ENCODE measurements at regions not wholly inside any gene's neighbourhood (a gene's known extent, or its start where the extent isn't known, plus 50 kb on each side); places are given as distances from the start of the nearest gene placed in this dataset.

DNA sequence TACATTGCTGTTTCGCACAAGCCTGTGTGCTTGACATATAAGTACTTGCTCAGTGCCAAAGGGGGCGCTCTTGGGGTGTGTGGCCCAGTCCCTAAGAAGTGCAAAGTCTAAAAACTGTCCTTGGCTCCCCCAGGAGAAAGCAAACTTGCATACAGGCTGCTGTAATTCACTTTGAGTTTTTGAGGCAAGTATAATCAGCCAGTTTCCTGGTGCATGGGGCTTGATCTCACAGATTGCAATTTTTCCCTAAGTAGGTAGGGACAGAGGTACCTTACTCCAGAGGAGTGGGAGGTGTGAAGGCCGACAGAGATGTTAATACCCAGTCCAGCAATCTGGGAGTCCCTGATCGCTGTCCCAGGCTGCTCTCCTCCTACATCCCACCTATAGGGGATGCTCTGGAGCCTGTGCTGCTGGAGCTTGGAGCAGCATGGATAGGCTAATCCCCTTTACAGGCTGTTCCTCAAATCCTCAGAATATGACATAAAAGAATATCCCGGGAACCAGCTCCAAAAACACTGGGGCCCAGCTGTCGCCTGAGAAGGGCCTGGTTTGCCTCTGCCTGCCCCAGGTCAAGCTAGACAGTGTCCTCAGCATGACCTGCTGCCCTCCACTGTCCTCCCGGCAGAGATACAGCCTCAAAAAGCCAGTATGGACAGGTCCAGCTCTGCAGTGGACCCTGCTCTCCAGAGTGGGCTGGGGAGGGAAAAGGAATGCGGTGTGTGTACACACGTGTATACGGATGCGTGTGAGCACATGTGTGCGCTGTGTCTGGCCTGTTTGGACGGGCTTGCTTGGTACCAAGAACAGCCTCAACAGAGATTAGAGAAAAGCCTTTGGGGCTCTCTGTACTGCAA lies 136.5 kb upstream of the HAAO start:
- DNase-seq: no peak

DNA sequence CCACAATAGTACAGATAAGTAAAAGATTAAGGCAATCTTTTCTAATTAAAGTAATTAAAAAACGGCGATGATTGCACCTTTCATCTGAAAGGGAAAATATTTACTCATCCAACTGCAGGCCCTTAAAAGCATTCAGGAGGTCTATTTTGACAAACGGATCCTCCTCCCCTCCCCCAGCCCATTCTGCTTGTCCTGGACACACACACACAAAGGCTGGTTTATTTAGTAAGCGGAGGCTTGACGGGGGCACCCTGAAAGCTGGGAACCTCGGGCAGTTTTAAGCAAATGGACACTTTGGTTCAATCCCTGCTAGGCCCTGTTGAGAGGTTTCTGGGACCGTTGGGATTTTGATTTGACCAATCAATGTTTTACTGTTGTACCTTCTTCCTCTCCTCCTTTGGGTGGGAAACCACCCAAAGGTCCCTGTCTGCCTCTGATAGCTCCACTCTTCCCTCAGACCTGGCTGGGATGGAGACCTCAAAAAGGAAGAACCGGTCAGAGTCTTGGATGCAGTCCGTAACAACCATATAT lies 135.8 kb upstream of the HAAO start:
- DNase-seq: no peak

GRCh38 chr2:42927334-42928160 lies 135.2 kb upstream of the HAAO start:
- no peak for DNase-seq

DNA sequence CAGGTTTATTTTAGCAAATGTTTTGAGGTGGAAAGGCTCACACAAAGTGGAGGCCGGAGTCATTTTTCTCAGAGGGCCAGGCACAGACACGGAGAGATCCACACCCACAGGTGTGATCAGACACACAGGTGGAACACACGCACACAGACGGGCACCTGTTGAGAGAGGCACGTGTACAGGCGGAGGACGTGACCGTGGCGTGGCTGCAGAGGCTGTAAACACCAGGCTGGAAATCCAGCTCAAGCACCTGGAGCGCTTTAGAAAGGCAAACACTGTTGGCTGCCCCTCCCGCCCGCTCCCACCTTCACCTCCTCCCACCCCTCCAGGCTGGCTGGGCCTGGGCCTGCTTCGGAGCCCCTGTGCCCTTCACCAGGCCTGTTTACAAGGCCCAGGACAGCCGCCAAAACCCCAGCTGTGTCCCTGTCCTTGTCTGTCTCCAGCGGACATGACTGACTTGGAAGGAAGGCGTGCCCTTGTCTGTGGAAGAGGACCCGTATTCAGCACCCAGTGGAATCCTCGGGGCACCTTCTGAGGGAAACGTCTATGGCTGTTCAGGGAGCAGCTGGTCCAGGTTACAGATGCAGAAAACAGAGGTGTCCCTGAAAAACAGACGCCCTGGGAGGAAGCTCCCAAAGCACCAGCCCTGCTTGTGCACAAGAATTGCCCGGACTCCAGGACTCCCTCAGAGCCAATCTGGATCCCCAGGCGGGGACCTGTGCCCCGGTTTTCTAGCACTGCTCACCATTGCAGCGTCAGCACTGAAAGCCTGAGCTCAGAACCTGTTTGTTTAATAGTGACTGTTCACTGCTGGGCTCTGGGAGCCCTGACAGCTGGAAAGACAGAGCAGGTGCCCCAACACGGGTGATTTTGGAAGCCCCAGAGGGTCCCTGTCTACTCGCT lies 134.3 kb upstream of the HAAO start:
- no peak for DNase-seq

DNA sequence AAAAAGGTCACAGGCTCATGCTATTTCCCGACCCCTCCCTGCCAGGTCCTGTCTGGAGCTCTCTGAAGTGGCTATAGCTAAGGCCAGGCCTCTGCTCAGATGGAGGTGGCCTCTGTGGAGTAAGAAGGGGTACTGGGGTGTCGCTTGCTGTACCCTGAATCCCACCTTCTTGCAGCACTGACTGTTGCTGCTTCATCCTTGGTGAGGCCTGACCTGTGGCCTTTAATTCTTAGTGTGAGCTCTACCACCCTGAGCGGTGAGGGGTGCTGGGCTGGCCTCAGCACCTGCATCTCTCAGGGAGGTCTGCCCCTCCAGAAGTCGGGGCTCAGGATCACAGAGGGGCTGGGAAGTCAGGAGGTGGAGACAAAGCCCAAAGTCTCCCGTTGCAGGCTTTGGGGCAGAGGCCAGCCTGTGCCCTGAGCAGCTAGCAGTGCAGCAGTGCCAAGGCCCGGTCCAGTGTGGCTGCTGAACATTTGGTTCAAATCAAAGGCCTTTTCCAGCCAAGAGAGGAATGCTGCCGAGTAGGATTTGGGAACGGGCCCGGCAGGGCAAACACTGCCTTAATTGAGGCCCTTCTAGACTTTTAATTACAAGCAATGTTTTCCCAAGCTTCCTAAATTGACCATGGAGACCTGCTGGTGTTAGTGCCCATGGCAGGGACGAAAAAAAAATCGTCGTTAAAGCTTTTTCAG lies 133.5 kb upstream of the HAAO start:
- no peak for DNase-seq

- no peak for DNase-seq
These were observed 132.1 kb upstream of the HAAO start for GRCh38 chr2:42924418-42924886.

DNA sequence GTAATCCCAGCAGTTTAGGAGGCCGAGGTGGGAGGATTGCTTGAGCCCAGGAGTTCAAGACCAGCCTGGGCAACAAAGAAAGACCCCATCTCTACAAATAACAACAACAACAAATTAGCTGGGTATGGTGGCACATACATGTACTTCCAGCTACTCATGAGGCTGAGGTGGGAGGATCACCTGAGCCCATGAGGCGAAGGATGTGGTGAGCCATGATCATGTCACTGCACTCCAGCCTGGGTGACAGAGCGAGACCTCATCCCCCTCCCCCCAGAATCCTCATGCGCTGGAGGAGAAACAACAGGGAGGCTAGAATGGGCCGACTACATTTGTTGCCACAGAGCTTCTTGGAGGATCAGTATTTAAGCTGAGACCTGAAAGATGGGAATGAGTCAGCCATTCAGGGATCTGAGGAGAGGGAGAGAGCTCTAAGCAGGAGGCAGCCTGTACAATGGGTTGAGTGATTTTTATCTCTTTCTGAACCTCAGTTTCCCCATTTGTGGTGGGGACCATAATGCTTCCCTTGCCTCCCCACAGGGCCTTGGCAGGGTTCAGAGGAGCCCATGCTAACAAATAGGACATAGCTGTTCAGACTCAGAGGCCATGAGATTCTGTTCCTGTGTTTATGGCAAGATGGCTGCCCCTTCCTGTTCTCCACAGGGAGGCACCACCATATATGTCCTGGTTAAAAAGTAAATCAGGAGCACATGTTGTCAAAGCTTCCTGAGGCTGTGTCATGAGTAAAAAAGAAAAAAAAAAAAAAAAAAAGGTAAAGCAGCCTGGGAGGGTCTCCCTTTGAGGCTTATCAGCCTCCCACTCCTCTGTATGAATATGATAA lies 131.4 kb upstream of the HAAO start:
- DNase-seq: no peak

DNA sequence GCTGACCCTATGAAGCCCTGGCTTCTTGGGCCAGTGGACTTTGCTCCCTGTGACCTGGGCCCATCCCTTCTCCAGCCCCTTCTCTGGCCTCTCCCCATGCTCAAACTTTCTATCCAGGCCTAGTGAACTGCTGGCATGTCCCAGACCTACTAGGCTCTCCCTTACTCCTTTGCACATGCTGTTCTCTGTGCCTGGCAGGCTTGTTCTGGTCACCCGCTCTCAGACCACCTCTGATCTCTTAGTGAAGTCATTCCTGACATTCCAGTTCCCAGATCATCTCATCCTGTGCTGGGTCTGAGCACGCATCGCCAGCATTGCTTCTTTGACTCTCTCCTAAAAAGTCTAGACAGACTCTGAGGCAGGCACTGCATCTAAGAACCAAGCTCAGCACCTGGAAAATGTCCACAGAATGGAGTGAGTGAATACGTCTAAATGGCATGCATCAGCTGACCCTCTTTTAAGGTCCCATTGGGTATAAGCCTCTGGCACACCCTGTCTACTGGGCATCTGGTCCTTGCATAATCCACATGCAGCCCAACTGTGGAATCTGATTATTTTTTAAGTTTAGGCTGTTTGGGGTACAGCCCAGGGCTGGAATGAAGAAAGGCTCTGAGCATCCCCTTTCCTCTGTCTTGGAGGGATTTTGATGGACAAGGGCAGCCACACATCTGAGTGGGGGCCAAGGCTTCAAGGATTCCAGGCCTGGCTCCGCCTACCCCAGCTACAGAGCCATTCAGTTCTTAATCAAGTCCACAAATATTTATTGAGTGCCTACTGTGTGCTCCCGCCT lies 130.6 kb upstream of the HAAO start:
- DNase-seq: no peak

DNA sequence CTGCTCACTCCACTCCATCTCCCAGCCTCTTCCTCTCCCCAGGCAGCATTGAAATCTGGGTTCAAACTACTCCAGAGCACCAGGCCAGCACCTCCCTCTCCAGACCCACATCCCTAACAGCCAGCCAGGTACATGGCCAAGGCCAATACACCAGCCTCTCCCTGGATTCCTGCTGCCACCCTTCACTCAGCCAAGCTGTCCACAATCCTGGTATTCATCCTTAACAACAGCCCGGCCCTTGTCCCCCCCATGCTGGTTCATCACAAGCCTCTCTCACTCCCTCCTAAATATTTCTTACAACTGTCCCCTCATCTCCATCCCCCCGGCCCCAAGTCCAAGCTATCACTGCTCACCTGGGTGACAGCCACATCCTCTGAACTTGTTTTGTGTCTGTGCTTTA lies 129.9 kb upstream of the HAAO start:
- no peak for DNase-seq

DNA sequence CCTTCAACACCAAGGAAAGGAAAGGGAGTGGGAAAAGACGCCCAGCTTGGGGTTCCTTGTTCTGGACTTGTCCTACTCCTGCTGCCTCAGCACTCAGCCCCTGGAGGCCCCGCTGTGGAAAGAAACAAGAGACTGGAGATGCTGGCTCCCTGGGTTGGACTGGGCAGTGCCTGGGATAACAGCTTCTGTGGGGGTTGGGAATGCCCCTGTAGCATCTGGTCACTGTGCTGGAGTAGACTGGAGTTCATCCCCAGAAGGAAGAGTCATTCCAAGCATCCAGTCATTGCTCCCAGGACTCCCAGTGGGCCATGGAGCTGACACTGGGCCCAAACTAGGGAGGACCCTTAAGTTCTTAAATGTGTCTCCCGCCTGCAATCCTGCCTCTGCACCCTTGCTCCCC lies 129.3 kb upstream of the HAAO start:
- no peak for DNase-seq

DNA sequence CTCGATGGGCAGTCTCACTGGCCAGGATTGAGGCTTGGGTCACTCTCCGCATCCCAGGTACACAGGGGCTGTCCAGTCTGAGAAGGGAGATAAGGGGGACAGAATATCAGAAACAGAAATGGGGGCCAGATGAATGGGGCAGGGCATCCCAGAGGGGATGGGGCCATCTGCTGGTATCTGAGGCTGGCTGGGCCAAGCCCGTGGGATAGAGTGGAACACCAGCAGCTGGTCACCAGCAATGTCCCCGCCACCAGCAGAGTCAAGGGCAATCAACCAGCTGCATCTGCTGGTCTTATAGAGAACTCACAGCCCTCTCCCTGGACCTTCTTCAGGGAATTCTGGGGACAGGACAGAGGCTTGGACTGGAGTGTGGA lies 128.8 kb upstream of the HAAO start:
- no peak for DNase-seq

- DNase-seq: no peak
These were observed 128.2 kb upstream of the HAAO start for GRCh38 chr2:42920446-42921146.

GRCh38 chr2:42918671-42919318 lies 126.4 kb upstream of the HAAO start:
- no peak for DNase-seq

GRCh38 chr2:42918041-42918440 lies 125.7 kb upstream of the HAAO start:
- DNase-seq: no peak

- peak; percentile 56 to 77 for DNase-seq
These were observed 125.1 kb upstream of the HAAO start for GRCh38 chr2:42917425-42917927.

GRCh38 chr2:42916324-42916723 lies 123.9 kb upstream of the HAAO start:
- no peak for DNase-seq

- DNase-seq: no peak
These were observed 122.5 kb upstream of the HAAO start for GRCh38 chr2:42914860-42915259.

GRCh38 chr2:42914314-42914713 lies 121.9 kb upstream of the HAAO start:
- no peak for DNase-seq
